ENCODE measurements at regions not wholly inside any gene's neighbourhood (a gene's known extent, or its start where the extent isn't known, plus 50 kb on each side); places are given as distances from the start of the nearest gene placed in this dataset.
"Not testable (repeated sequence)": the region's sequence is repeated elsewhere in the genome, so short reads cannot be mapped to it uniquely, and the experiment has no call there.

GRCh38 chr3:63719796-63720445 lies 67.4 kb downstream of the SNTN start:
- DNase-seq = no peak

- DNase-seq = peak; percentile 80
Measured at GRCh38 chr3:63720951-63721350, 68.5 kb downstream of the SNTN start.

DNA sequence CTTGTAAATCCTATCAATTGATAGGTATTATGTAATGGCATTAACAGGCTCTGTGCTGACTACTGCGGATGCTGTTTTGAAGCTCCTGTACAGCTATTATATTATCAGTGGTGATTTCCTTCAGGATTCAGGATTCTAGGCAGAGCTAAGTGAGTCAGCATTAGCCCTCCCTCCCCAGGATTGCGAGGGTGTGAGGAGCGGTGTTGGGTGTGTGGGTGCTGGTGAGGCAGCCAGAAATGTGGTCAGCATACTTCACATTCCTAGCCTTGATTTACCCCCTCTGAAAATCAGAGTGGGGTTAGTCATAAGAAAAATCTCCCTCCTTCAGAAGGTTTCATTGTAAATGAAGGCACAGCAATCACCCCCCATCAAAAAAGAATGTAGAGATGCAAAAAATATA lies 72.5 kb downstream of the SNTN start:
- DNase-seq = peak; percentile 98

DNA sequence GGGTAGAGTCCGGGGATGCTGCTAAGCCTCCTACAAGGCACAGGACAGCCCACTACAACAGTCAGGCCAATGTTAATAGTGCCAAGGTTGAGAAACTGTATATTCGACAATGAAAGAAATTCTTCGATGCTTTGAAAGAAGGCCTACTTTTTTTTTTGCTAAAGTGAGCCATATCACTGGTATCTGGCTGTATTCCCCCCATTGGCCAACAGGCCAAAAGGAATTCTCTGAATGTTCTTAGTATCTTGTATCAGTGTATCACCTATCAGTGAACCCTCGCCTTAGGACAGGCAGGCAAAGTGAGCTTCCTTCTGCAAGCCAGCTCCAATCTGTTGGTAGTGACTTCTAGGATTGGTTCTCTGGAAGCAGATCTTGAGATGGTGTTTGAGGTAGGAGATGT lies 74.2 kb downstream of the SNTN start:
- peak; percentile 39 for DNase-seq

DNA sequence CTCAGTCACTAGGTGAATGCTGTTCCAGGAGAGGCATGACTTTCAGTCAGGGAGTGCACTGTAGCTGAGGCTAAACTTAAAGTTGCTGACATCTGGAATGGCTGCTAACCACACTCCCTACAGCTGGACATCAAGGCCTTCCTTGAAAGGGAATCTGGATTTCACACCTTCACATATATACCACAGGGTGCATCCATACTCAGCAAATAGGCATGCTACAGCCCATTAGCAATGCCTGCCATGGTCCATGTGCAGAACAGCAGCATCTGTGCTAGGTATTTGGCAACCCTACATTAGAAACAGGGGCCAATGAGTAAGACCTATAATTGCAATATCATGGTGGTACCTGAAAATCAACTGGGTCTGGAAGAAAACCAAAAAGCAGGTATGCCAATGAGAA lies 74.8 kb downstream of the SNTN start:
- DNase-seq = peak; percentile 69

DNA sequence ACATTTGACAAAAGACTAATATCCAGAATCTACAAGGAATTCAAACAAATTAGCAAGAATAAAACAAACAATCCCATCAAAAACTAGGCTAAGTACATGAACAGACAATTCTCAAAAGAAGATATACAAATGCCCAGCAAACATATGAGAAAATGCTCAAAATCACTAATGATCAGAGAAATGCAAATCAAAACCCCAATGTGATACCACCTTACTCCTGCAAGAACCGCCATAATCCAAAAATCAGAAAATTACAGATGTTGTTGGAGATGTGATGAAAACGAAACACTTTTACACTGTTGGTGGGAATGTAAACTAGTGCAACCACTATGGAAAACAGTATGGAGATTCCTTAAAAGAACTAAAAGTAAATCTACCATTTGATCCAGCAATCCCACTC lies 79.4 kb downstream of the SNTN start:
- no peak for DNase-seq

DNA sequence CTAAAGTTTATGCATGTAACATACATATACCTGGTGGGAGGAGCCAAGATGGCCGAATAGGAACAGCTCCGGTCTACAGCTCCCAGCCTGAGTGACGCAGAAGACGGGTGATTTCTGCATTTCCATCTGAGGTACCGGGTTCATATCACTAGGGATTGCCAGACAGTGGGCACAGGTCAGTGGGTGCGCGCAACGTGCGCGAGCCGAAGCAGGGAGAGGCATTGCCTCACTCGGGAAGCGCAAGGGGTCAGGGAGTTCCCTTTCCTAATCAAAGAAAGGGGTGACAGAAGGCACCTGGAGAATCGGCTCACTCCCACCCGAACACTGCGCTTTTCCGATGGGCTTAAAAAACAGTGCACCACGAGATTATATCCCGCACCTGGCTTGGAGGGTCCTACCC lies 80.8 kb downstream of the SNTN start:
- not testable (repeated sequence) for DNase-seq

DNA sequence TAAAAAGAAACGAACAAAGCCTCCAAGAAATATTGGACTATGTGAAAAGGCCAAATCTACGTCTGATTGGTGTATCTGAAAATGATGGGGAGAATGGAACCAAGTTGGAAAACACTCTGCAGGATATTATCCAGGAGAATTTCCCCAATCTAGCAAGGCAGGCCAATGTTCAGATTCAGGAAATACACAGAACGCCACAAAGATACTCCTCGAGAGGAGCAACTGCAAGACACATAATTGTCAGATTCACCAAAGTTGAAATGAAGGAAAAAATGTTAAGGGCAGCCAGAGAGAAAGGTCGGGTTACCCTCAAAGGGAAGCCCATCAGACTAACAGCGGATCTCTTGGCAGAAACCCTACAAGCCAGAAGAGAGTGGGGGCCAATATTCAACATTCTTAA lies 82.2 kb downstream of the SNTN start:
- DNase-seq = not testable (repeated sequence)

GRCh38 chr3:63736757-63737156 lies 82.3 kb upstream of the C3orf49 start:
- not testable (repeated sequence) for DNase-seq

DNA sequence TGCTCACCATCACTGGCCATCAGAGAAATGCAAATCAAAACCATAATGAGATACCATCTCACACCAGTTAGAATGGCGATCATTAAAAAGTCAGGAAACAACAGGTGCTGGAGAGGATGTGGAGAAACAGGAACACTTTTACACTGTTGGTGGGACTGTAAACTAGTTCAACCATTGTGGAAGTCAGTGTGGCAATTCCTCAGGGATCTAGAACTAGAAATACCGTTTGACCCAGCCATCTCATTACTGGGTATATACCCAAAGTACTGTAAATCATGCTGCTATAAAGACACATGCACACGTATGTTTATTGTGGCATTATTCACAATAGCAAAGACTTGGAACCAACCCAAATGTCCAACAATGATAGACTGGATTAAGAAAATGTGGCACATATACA lies 80.5 kb upstream of the C3orf49 start:
- DNase-seq = not testable (repeated sequence)

- DNase-seq = no peak
Measured at GRCh38 chr3:63739474-63739873, 79.6 kb upstream of the C3orf49 start.

DNA sequence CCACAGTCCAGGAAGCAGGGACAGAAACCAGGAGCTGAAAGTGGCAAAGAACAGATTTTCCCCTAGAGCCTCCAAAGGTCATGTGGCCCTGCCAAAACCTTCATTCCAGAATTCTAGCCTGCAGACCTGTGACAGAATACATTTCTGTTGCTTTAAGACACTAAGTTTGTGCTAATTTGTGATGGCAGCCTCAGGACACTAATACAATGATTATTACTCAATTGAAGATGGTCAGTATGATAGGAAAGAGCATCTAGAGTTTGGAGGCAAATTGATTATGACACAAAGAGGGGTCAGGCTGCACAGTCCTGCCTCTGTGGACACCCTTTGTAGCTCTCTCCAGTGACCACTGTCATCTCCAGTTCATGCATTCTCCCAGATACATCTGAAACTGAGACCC lies 79.0 kb upstream of the C3orf49 start:
- no peak for DNase-seq

GRCh38 chr3:63744693-63745092 lies 74.4 kb upstream of the C3orf49 start:
- DNase-seq = not testable (repeated sequence)

DNA sequence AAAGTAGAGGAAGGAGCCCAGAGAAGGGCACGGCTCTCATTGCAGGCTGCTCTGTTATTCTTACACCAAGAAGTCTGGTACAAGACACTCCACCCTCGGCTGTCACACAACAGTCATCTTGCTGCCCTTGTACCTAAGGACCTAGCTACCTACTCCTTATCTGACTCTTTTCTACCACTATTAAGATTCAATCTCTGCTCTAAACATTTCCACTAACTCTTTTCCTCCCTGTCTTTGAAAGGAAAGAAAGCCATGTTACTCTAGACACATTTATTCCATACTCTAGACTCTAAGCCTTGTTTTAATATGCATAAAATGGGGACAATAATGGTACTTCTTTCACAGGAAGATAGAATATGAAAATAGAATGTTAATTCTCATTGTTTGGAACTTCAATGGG lies 73.3 kb upstream of the C3orf49 start:
- no peak for DNase-seq

- no peak for DNase-seq
Measured at GRCh38 chr3:63746211-63746610, 72.9 kb upstream of the C3orf49 start.

GRCh38 chr3:63751459-63751858 lies 67.6 kb upstream of the C3orf49 start:
- no peak for DNase-seq

- peak; percentile 52 for DNase-seq
Measured at GRCh38 chr3:63753567-63753966, 65.5 kb upstream of the C3orf49 start.

- no peak for DNase-seq
Measured at GRCh38 chr3:63753995-63754394, 65.1 kb upstream of the C3orf49 start.

DNA sequence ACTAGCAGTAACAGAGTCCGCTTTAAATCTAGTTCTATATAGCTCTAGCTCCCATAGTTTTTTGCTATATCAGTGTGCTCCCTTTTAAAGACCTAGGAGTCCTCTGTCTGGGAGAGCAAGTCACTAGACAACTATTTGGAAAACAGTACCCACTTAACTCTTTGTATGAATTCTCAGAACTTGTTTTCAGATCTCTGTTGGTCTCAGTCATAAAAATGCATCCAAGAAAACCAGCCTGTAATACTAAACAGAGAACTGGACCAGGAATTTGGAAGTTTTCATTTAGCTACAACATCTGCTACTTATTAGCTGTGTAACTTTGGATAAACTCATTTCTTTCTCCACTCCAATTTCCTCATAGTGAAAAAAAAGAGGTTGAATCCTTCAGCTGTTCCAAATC lies 56.9 kb upstream of the C3orf49 start:
- DNase-seq = peak; percentile 86

DNA sequence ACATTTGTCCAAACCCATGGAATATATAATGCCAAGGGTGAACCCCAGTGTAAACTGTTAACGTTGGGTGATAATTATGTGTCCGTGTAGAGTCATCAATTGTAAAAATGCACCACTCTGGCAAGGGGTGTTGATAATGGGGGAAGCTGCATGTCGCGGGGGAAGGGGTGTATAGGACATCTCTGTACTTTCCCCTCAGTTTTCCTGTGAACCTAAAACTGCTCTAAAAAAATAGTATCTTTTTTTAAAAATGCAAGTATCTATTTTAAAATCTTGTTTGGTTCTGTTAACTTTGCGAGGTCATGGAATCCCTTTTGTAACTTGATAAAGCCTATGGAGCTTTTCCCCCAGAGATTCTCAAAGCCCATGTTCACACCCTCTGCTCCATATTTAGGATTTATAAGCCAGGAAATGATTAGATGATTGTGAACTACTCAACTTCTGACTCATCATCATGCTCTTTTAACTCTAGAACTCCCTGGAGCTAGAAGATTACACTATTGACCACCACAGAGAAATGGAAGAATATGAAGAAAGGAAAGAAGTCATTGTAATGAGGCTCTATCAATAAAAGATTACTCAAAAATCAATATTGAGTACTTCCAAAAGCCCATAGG lies 56.1 kb upstream of the C3orf49 start:
- DNase-seq = peak; percentile 81

DNA sequence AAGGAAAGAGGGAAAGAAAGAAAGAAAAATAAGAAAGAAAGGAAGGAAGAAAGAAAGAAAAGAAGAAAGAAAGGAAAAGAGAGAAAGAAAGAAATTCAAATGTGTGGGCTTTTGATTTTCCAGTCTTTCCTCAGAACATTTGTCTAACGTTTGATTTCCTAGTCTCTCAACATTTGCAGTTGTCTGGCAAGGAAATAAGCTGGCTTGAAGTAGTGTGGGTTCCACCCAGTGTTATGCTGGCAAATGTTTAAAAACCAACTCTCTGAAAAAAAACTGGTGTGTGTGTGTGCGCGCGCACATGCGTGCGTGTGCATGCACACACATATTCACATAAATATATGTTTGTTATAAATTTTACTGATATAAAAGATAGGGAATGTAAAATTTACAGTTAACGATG lies 54.6 kb upstream of the C3orf49 start:
- no peak for DNase-seq

DNA sequence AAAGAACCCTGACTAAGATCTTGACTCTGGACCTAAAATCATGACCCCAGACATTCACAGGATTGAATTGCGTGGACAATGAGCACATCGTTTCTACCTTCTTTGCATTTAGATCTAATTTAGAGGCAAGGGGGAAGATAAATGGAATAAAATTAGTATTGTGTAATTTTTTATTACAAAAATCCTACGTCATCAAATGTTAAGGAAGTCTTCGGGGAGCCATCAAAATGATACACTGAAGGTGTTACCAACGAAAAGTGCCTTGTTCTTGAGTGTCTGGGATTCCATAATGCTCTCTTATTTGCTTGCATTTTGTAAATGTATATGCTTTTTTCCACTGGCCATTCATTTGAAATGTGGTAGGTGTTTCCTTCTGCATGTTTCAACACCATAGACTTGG lies 52.8 kb upstream of the C3orf49 start:
- no peak for DNase-seq

DNA sequence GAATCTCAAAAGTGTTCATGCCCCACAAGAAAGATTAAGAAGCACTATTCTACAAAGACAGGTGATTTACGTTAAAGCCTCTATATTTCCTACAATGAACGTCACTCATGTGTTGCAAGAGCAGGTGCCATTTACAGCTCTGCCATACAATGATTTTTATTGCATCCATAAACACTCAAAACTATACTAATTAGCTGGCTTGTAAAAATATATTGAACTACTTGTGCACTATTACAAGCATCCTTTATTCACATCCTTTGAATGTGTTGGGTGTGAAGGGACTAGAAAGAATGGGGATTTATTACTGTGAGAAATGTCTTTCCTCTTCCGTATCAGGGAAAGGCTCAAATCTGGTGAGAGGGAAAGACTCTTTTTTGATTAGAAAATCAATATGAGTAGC lies 50.7 kb upstream of the C3orf49 start:
- DNase-seq = no peak

DNA sequence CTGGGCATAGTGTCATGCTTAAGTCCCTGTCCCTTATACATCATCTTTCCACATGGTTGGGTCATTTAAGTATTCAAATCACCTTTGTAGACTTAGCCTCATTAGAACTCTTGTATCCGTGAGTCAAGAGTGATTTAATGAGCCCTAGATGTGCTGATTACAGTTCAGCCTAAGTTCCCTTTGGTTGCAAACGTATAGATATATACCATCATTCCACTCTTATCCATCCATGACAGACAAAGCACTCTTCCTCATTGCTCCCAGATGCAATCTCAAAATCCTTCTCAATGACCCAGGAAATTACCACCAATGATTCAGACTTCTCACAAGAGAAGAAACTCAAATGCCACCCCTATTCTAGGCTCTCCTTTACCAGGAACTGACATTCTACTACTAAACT lies 50.2 kb upstream of the C3orf49 start:
- no peak for DNase-seq

All from fibroblast of upper back skin (primary cell).